GM19025 (cell line): ENCODE measurements at regions not wholly inside any gene's neighbourhood (a gene's known extent, or its start where the extent isn't known, plus 50 kb on each side); places are given as distances from the start of the nearest gene placed in this dataset.

Source experiments
- ATAC-seq: cut with Tn5 transposase; IDR thresholded peaks from one replicate; pipeline ENCODE4 v1.9.1; 2021; ENCODE audit warnings: mild to moderate bottlenecking, low read depth, moderate library complexity; ENCODE audit not compliant: unreplicated experiment

DNA sequence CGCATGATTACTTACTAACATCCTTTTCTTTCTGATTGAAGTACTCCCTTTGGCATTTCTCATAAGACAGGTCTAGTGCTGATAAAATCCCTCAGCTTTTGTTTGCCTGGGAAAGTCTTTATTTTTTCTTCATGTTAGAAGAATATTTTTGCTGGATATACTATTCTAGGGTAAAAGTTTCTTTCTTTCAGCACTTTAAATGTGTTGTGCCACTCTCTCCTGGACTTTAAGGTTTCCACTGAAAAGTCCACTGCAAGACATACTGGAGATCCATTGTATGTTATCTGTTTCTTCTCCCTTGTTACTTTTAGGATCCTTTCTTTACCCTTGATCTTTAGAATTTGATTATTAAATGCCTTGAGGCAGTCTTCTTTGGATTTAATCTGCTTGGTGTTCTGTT lies 796.7 kb downstream of the UQCRFS1 start:
- ATAC-seq: no peak

DNA sequence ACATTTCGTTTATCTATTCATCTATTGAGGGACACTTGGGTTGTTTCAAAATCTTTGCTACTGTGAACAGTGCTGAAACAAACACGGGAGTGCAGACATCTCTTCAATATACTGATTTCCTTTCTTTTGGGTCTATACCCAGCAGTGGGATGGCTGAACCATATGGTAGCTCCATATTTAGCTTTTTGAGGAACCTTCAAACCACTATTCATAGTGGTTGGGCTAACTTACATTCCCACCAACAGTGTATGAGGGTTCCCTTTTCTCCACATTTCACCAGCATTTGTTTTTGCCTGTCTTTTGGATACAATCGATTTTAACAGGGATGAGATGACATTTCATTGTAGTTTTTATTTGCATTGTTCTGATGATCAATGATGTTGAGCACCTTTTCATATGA lies 798.2 kb downstream of the UQCRFS1 start:
- ATAC-seq: no peak

DNA sequence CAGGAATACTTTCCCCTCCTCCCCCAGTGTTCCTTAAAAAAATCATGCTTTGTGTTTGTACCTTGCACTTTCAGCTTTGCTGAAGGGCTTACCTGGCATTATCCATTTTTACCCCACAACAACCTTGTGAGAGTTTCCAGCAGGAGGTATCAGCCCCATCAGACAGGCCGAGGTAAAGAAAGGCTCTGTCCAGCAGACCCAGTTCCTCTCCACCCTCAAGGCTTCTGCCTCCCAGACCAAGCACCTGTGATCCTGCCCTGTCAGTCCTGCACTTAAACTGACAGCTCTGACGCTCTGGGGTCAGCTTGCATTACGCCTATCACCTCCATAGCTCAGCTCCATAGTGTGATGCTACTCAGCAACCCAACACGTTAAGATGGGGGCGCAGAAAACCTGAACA lies 803.1 kb downstream of the UQCRFS1 start:
- no peak for ATAC-seq

DNA sequence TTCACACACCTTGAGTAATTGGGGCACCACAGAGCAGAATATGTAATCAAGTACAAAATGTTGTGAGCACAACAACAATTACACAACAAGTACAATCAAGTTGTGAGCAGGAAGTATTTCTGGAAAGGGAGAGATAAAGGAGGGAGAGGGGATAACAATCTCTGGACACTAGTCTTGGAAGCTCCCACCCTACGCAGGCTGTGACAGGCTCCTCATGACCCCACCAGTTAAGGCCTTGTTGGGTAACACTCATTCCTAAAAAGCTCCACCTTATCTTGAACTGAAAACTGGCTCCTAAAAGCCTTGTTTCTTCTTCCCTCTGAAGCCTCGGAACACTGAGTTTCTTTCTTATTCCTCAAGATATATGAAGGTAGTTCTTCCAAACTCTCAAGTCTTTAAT lies 806.0 kb downstream of the UQCRFS1 start:
- no peak for ATAC-seq

DNA sequence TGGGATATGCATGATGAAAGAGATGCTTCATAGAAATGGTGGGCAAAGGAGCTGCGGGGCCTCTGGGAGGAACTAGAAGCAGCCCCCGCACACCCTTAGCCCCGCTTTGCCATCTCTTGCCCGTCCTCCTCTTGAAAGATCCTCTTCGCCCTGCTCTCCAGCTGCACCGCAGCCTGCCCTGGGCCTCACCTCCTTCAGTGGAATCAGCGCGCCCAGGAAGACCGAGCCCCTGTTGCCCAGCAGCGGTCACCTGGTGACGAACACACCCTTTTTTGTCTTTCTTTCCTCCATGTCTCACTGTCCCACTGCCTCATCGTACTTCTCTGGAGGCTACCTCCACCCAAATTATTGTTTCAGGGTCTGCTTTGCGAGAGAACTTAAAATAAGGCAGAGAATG lies 807.6 kb downstream of the UQCRFS1 start:
- ATAC-seq: no peak

DNA sequence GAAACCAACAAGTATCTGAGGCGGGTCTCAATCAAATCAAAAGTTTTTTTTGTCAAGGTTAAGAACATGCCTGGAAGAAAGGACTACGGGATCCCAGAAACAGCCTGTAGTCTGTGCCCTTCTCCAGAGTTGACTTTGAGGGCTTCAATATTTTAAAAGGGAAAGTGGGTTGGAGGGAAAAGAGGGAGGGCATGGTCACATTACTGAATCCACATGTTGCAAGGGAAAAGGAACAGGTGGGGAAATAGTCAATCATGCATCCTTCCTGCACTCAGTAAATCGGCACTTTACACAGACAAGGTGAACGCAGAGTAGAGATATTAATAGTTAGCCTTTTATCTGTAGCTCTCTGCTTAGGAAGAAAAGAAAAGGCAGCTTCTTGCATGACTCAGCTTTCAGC lies 808.5 kb downstream of the UQCRFS1 start:
- ATAC-seq: no peak

DNA sequence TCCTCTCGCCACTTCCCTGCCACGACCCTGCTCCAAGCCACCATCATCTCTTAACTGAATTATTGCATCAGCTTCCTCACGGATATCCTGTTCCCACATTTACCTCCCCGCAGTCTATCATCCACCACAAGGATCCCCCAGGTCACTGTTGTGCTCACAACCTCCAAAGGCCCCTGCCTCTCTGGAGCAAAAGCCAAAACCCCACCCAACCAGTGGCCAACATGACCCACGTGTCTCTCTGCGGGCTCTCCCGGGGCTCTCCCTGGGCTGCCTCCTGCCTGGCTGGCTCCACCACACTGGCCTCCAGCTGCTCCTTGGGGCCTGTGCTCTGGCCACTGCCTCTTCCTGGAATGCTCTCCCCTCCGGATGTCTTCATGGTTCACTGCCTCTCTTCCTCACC lies 809.3 kb downstream of the UQCRFS1 start:
- ATAC-seq: no peak

DNA sequence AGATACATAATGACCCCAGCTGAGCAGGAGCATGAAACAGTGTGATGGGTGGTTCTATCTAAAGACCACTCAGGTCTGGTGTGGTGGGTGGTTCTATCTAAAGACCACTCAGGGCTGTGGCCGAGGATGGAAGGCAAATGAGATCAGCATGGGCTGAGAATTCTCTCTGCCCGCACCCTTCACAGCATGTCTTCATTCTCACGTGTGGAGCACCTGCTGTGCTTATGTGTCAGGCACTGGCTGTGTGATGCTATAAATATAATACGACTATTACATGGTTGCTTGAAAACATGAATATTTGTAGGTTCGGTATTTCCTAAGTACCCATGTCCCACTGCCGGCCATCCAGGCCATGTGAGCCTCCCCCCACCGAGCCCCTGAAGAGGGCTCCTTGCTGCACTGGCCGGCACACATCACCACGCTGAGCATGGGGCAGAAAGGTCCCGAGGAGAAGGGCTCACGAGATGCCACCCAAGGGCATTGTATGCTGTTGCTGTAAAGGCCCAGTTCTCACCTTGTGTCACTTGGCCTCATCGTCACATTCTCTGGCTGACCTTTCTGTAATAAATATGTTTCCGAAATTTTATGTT lies 810.2 kb downstream of the UQCRFS1 start:
- ATAC-seq: no peak

DNA sequence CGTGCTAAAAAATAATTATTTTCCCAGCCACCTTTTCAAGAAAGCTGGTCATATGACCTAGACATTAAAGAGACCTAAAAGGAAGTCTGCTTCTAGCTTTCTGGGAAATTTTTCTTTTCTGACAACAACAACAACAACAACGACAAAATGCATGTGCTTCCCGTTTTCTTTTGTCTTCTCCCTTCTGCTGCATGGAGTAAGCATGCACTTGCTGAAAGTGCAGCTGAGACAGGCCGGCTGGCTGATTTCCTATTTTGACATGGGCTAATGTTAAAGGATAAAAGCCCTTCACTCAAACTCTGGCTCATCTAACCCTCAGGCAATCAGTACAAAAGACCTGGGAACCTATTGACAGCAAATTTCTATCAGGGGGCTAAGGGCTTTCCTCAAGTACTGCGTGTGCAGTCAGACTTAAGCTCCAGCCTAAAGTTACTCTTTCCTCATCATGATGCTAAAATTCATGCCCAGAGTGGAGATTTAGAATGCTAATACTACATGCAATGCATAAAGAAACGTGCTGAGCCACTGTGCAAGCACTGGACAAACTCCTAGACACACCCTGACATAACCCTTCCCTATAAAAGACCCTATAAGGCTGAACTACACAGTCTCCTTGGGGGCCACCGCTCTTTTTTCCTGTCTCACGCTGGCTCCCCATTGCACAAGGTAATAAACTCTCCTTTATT lies 811.1 kb downstream of the UQCRFS1 start:
- no peak for ATAC-seq

DNA sequence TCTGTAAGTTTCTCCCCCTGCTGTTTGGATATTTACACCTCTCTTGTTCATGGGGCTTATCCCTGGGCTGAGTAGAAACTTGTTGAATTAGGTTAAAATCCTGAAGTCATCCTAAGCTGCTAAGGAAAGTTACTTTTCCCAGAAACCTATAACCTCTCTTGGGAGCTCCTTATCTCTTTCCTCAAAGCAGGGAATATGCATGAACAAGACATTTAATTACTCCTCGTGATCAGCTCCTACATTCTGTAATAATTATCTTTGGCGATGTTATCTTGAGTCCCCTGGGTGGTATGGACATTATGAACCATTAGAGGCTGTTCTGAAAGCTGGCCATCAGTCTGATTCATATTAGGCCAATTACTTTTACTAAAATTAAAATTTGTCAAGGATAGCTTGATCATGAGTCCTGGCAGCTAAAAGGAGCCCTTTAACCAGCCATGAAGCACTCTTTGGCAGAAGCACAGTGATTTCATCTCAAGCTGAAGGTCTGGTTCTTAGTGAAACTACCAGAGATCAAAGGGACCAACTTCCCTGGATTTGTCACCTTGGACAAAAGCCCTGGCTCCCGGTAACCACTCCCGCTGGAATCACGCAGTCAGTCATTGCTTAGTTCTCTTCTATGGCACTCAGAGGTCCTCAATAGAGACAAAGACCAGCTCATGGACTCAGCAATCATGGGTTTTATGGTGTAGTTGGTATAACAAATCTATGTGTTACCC lies 811.8 kb downstream of the UQCRFS1 start:
- ATAC-seq: no peak

DNA sequence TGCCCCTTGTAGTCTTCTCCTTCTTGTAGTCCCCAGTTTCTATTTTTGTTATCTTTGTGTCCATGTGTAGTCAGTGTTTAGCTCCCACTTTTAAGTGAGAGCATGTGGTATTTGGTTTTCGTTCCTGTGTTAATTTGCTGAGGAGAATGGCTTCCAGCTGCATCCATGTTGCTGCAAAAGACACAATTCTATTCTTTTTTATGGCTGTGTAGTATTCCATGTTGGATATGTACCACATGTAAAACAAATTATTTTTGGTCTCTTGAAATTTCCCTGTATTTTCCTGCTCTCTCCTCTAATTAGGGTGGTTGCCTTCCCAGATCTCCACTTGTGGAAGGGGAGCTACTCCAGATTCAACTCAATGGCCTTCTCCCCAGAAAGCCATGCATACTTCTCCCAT lies 813.8 kb downstream of the UQCRFS1 start:
- ATAC-seq: no peak

DNA sequence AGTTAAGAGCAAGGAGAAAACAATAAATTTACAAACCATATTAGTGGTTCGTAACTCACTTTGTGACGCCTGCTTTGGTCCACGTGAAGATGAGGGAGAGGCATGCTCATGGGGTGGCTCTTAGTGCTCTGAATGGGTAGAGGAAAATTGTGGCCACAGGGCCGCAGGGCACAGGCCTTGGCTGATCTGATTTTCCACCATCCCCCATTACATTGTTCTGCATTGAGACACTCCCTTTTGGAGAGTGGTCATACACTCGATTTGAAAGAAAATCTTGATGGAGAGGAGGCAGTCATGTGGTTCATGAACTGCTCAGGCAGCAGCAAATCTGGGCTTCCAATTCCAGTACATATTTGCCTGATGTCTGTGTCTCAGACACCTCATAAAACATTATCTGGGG lies 815.2 kb downstream of the UQCRFS1 start:
- no peak for ATAC-seq

DNA sequence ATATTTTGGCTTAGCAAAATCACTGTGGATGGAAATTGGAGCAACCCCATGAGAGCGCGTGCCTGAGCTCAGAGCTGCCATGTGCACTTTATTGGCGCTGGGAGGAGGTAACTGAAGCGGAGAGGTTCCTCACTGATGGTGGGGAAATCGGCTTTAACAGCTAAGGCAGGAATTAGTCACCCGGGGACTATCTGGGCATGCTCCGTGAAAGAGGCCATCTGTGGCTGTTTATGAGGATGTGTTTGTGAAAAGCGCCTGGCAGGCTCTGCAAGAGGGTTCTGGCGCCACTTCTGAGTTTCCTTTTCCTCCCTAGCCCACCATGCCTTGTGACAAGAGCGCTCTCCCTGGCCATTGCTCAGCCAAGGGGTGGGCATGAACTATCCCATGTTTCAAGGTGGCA lies 815.6 kb downstream of the UQCRFS1 start:
- ATAC-seq: no peak

DNA sequence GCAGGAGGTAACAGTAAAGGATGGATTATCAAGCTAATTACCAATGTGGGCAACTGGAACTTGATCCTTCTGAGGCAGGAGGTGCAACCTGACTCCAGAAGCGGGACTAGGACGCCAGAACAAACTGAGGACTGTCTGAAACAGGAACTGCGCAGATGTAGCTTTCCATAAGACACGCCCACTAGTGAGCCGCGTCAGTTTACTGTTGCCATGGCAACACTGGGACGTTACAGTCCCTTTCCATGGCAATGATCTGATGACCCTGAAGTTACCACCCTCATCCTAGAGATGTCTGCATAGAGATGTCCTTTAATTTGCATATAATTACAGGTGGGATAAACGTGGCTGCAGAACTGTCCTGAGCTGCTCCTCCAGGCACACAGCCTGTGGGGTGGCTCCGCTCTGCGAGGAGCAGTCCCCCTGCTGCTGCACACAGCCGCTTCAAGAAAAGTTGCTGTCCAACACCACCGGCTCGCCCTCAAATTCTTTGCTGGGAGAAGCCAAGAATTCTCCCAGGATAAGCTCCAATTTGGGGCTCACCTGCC lies 816.6 kb downstream of the UQCRFS1 start:
- no peak for ATAC-seq

DNA sequence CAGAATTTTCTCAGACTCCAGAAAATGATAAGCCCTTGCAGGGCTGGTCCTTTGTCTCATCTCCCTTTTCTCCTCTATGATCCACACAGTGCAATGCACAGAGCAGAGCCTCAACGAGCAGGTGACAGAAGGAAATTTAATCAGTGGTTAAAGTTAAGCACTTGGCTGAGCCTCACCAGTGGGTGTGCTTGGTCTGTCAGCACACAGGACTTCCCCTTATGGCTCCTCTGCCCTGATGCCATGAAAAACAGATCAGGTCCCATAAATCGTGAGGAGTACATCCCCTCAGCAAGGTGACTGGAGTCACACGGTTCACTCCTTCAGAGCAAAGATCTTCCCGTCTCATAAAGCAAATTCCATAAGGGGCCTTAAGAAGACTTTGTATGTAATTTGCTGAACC lies 818.2 kb downstream of the UQCRFS1 start:
- ATAC-seq: no peak

DNA sequence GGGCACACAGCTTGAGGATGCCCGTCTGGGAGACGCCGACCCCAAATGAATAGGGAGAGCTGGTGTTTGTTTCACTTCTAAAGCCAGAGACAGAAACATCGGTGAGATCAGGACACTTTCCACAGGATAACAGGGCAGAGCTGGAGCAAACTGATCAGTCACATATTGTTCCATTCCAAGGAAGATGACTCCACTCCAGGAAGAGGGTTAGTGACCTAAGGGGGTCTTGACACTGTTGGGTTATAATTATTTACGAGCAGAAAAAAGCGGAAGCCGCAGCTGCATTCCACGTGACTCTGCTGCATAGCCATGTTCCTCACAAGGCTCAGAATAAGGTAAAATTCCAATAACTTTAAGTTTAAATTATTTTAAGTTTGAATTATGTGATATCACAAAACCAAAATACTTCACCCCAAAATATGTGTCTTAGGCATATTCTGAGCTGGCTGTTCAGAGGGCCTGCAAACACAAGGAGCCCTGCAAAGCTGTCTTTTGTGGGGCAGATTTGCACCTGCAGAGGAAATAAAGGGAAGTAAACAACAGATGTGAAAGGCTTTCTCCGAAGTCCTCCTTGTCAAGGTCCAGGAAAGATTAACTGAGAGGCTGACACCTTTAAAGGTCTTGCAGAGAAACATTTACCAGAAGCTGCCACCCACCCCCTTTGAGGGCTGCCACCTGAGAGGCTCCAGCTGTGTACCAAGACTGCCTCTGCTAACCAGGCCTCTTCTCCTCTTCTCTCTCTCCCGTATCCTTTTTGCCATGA lies 819.2 kb downstream of the UQCRFS1 start:
- ATAC-seq: no peak

DNA sequence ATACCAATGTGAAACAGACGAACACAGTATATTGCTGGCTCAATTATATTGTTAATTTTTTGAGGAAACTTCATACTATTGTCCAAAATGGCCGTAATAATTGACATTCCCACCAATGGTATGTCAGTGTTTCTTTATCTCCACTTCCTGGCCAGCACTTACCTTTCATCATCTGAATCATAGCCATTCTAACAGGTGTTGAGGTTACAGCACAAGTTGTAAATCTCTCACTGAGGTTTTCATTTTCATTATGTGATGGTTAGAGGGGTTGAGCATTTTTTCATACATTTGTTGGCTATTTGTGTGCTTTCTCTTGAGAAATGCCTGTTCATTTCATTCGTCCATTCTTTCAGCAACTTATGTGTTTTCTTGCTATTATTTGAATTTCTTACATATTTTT lies 824.0 kb downstream of the UQCRFS1 start:
- ATAC-seq: no peak

DNA sequence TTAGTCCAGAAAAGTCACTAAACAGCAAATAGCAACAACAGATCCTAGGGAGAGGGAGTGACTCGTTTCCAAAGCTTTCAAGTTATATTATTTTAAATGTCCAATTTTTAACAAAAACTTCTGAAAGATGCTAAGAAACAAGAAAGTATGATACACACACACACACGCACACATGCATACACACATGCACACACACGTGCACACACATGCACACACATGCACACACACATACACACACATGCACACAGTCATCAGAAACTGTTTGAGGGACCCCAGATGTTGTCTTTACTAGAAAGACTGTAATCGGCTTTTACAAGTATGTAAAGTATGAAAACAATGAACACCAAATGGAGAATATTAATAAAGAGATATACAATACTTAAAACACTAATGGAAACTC lies 825.4 kb downstream of the UQCRFS1 start:
- no peak for ATAC-seq

DNA sequence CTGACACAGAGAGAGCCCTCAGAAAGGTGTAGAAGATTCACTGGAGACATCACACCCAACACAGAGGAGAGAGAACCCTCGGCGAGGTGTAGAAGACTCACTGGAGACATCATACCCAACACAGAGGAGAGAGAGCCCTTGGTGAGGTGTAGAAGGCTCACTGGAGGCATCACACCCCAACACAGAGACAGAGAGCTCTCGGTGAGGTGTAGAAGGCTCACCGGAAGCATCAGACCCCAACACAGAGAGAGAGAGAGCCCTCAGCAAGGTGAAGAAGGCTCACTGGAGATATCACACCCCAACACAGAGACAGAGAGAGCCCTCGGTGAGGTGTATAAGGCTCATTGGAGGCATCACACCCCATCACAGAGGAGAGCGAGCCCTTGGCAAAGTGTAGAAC lies 826.5 kb downstream of the UQCRFS1 start:
- no peak for ATAC-seq

DNA sequence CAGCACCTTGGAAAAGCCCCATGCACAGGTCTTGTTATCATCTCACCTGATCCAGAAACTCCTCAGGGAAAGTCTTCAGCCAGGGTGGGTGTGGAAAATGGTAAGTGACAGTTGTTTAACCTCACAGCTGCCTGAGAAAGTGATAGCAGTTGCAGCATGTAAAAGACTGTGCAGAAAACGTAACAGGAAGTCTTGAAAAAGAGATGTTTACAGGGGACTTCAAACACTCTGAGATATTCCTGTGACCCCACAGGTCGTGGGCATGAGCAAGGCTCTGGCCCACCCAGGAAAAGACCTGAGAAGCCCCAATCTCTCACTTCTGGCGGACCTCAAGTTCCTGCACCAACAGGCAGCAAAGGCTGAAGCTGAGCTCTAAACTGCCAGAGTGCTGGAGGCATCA lies 826.9 kb downstream of the UQCRFS1 start:
- ATAC-seq: no peak

DNA sequence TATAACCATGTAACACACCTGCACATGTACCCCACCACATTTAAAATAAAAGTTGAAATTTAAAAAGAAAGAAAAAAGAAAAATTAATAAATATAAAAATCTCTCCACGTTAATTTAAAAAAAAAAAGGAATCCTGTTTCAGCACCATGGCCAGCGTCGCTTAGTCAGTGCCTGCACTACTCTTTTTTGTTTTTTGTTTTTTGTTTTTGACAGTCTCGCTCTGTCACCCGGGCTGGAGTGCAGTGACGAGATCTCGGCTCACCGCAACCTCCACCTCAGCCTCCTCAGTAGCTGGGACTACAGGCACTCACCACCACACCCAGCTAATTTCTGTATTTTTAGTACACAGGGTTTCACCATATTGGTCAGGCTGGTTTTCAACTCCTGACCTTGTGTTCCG lies 835.9 kb downstream of the UQCRFS1 start:
- ATAC-seq: no peak
